ENCODE measurements at regions not wholly inside any gene's neighbourhood (a gene's known extent, or its start where the extent isn't known, plus 50 kb on each side); places are given as distances from the start of the nearest gene placed in this dataset.

GRCh38 chr20:7415427-7415826, 524.8 kb downstream of the HAO1 start:
- DNase-seq = no peak
- H3K27me3 ChIP-seq (ENCODE audit: insufficient read depth, low read length, poor library complexity) = no peaks in the 10 kb centered on the region
- no peak for ATAC-seq (ENCODE audit: insufficient read depth, low read depth)
- no peaks in the 10 kb centered on the region for H3K36me3 ChIP-seq (ENCODE audit: insufficient read depth, low read length)
- H2AFZ ChIP-seq (ENCODE audit: low read depth, low read length) = no peak overlapping the region
- no peak overlapping the region for H3K9ac ChIP-seq (ENCODE audit: low read depth, low read length)
- no peaks in the 10 kb centered on the region for H4K20me1 ChIP-seq (ENCODE audit: insufficient read depth, low read length)
- TF ChIP-seq EZH2 (IDR thresholded peaks at IDR 0.05; ENCODE audit: borderline replicate concordance, low read depth, low read length, severe bottlenecking) (no peak), CTCF (IDR thresholded peaks at IDR 0.05; ENCODE audit: borderline replicate concordance, extremely low read depth, low read length, poor library complexity, severe bottlenecking) (no peak)
- no peaks in the 10 kb centered on the region for H3K79me2 ChIP-seq (ENCODE audit: insufficient read depth, low read length)
- no peaks in the 10 kb centered on the region for H3K9me3 ChIP-seq (ENCODE audit: insufficient read depth, low read length, severe bottlenecking)
- H3K4me2 ChIP-seq (ENCODE audit: insufficient read depth, low read length) = no peak overlapping the region
- H3K4me3 ChIP-seq (ENCODE audit: low read depth in 1 of 2, low read length in 2 of 2) = no peak overlapping the region
- H3K27ac ChIP-seq (ENCODE audit: low read length) = no peak overlapping the region
- H3K4me1 ChIP-seq (ENCODE audit: insufficient read depth, low read length) = no peaks in the 10 kb centered on the region

- Histone ChIP-seq H2AFZ (ENCODE audit: low read depth, low read length) (no peak overlapping the region), H3K79me2 (ENCODE audit: insufficient read depth, low read length) (no peaks in the 10 kb centered on the region), H3K9me3 (ENCODE audit: insufficient read depth, low read length, severe bottlenecking) (no peaks in the 10 kb centered on the region), H3K27me3 (ENCODE audit: insufficient read depth, low read length, poor library complexity) (no peaks in the 10 kb centered on the region), H3K4me2 (ENCODE audit: insufficient read depth, low read length) (no peak overlapping the region), H4K20me1 (ENCODE audit: insufficient read depth, low read length) (no peaks in the 10 kb centered on the region), H3K4me3 (ENCODE audit: low read depth in 1 of 2, low read length in 2 of 2) (no peak overlapping the region), H3K27ac (ENCODE audit: low read length) (no peak overlapping the region), H3K9ac (ENCODE audit: low read depth, low read length) (no peak overlapping the region), H3K36me3 (ENCODE audit: insufficient read depth, low read length) (no peaks in the 10 kb centered on the region), H3K4me1 (ENCODE audit: insufficient read depth, low read length) (no peaks in the 10 kb centered on the region)
- no peak for TF ChIP-seq EZH2 (IDR thresholded peaks at IDR 0.05; ENCODE audit: borderline replicate concordance, low read depth, low read length, severe bottlenecking)
- no peak for TF ChIP-seq CTCF (IDR thresholded peaks at IDR 0.05; ENCODE audit: borderline replicate concordance, extremely low read depth, low read length, poor library complexity, severe bottlenecking)
- ATAC-seq (ENCODE audit: insufficient read depth, low read depth) (no peak), DNase-seq (no peak)
These were observed 523.9 kb downstream of the HAO1 start for GRCh38 chr20:7416382-7416781.

- Histone ChIP-seq H3K27me3 (ENCODE audit: insufficient read depth, low read length, poor library complexity) (peaks cover 2% of the 10 kb centered on the region), H2AFZ (ENCODE audit: low read depth, low read length) (no peak overlapping the region), H4K20me1 (ENCODE audit: insufficient read depth, low read length) (no peaks in the 10 kb centered on the region), H3K4me3 (ENCODE audit: low read depth in 1 of 2, low read length in 2 of 2) (no peak overlapping the region), H3K9me3 (ENCODE audit: insufficient read depth, low read length, severe bottlenecking) (no peaks in the 10 kb centered on the region), H3K27ac (ENCODE audit: low read length) (no peak overlapping the region), H3K79me2 (ENCODE audit: insufficient read depth, low read length) (no peaks in the 10 kb centered on the region), H3K36me3 (ENCODE audit: insufficient read depth, low read length) (no peaks in the 10 kb centered on the region), H3K4me1 (ENCODE audit: insufficient read depth, low read length) (no peaks in the 10 kb centered on the region), H3K4me2 (ENCODE audit: insufficient read depth, low read length) (no peak overlapping the region), H3K9ac (ENCODE audit: low read depth, low read length) (no peak overlapping the region)
- no peak for ATAC-seq (ENCODE audit: insufficient read depth, low read depth)
- DNase-seq = no peak
- TF ChIP-seq EZH2 (IDR thresholded peaks at IDR 0.05; ENCODE audit: borderline replicate concordance, low read depth, low read length, severe bottlenecking) = no peak
- no peak for TF ChIP-seq CTCF (IDR thresholded peaks at IDR 0.05; ENCODE audit: borderline replicate concordance, extremely low read depth, low read length, poor library complexity, severe bottlenecking)
These were observed 519.9 kb downstream of the HAO1 start for GRCh38 chr20:7420345-7420744.

Measured in DND-41 (cell line).